Right lung (tissue), 2 donors: ENCODE measurements at regions not wholly inside any gene's neighbourhood (a gene's known extent, or its start where the extent isn't known, plus 50 kb on each side); places are given as distances from the start of the nearest gene placed in this dataset.

Experiments used
- DNase-seq, 2 donors: peaks; one replicate each; pipeline ENCODE4 v3.0.0-alpha.2; 2013

DNA sequence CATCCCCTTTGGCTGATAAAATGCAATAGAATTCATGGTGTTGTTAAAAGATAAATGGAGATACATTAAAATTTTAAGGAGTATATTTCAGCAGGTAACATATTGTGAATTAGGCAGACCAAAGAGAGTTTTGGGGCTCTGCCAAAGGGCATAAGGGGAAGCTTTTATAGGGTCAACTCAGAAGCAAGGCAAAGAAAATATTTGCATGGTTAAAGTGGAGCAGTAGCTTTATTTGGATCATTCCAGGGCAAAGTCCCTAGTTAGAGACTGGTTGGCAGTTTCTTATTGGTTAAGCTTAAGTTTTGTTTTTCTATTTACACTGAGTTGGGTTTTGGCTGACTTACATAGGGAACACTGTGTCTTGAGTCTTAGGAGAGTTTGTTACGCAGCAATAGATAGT, 75.1 kb upstream of the CA10 start:
- no peak for DNase-seq

DNA sequence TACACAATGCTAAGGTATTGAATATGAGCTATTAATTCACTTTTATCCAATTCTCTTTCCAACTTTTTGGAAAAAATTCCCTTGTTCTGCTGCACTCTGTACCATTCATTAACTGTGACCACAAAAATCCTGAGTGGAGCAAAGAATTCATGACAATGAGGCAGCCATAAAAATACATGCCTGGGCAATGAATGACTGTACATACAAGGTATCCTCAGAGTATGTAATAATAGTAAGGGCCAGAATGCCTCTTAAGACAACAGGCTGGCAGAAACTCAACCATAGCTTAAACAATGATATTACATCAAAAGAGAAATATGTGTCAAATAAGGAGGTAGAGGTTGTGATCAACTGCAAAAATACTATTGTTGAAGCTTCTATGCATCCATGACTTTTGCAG, 74.7 kb upstream of the CA10 start:
- no peak for DNase-seq

DNA sequence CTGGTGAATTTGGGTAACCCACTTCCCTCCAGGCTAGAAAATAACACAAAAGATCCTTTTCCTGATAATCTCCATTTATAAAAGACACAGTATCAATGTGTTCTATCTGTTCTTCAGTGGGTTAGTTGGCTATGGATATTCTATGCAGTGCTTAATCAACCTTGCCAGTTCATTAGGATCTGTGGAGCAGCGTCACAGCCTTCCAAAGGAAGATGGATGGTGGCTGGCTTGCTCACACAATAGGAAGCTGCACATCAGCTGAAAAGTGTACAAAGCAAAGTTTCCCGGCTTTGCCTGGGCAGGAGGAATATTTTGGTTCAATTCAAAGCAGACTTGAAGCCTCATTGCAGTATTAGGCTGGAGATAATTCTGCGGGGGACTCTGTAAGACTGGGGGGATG, 70.3 kb upstream of the CA10 start:
- DNase-seq, result no peak

DNA sequence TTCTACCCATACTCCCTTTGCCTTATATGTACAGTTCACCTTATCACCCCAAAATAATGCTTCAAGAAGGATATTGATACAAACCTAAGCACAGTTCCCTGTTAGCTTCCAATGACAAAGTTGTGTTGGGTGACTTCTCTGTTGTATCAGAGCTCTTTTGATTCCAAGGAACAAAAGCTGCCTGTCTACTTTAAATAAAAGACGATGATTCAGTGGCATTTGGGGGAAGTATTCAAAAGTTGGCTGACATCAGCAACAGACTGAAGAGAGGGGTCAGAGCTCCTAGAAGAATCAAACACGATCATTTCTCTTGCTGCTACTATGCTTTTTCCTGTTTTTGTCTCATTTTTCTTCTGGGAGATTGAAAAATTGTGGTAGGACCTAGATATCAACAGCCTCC, 69.4 kb upstream of the CA10 start:
- DNase-seq, result no peak

DNA sequence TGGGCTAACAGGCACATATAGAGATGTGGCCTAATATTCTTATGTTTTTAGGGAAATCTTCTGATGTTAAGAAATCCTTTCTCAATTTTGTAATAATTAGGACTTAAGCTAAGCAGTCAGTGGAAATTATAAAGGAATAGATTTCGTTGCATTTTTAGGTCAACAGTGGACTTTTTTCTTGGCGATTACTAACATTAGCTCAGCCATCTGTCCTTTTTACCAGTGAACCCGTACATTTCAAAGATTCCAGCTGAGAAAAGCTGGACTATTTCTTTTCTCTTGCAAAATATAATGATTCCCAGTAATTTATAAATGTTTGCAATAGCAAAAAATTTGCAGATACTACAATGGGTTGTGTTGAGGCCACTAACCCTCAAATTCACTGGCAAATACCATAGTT, 54.9 kb upstream of the CA10 start:
- DNase-seq, result no peak

DNA sequence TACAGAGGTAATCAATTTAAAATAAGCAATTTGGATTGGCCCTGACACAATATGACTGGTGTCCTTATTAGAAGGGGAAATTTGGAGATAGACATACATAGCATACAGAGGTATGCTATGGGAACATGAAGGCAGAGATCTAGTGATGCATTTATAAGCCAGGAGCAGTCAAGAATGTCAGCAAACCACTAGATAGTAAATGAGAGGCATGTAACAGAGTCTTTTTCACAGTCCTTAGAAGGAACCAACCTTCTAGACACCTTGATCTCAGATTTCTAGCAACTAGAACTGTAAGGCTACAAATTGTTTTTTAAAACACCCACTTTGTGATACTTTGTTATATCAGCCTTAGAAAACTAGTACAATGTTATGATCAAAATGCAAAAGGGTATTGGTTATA, 54.3 kb upstream of the CA10 start:
- DNase-seq, result no peak

DNA sequence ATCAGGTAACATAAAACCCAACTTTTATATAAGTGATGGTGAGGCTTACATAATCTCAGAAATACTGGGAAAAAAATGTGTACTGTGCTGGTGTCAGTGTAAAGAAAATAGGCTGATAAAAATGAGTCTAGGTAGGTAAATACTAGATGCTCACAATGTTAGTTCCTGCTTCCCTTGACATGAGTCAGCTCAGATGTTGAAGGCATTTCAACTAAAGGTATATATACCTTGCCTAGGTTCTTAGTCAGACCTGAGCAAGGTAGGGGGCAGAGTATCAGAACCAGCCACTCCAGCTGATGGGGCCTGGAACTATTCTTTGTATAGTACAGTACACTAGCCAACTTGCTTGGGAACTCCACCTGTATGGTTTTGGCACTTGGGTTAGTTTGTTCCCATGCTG, 51.0 kb upstream of the CA10 start:
- no peak for DNase-seq
